PC-9 (cell line): ENCODE measurements at regions not wholly inside any gene's neighbourhood (a gene's known extent, or its start where the extent isn't known, plus 50 kb on each side); places are given as distances from the start of the nearest gene placed in this dataset.

Source experiments
- CTCF ChIP-seq: fragments of 200-600 bp; sonication (generic); conservative IDR thresholded peaks from 2 replicates; pipeline ENCODE4 v1.6.1; 2017; ENCODE audit warnings: mixed run types, antibody characterized with exemption, mild to moderate bottlenecking, moderate library complexity
- EZH2 ChIP-seq: fragments of 200-600 bp; sonication (generic); IDR thresholded peaks from 2 replicates; pipeline ENCODE4 v1.8.0; 2017; ENCODE audit warnings: antibody characterized with exemption, low read depth

- TF ChIP-seq CTCF (no peak), EZH2 (no peak)
Observed at GRCh38 chr13:63651394-63651793, 2235.7 kb upstream of the PCDH20 start.
